ENCODE measurements at regions not wholly inside any gene's neighbourhood (a gene's known extent, or its start where the extent isn't known, plus 50 kb on each side); places are given as distances from the start of the nearest gene placed in this dataset.

DNA sequence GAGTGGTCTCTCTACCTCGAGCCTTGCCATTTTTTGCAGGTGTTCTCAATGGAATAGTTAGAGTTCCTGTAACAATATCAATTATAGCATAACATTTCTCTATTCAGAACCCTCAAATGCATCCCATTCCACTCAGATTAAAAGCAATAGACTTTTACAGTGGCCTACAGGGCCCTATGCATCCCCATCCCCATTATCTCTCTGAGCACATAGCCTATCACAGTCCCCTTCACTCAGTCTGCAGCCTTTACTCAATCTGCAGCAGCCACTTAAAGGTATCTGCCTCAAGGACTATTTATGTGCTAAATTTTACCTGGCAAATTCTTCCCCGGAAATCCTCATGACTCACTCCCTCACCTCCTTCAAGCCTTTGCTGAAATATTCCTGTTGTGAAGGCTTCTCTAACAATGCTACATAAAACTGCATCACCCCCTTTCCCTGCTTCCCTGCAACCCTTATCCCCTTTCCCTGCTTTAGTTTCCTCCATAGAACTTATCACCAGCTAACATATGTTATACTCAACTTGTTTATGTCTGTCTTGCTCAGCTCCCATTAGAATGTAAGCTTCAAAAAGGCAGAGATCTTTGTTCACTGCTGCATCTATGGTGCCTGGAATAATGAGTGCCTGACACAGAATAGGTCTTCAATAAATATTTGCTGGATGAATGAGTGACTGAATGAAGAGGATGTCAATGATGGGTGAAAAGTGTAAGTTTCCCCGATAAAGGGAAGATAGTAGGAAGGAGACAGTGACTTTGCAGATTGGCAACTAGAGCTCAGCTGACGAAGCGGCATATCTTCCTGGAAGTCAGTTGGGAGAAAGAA is 54.1 kb upstream of the ZNF366 start:
- TF ChIP-seq, protein P1, sequence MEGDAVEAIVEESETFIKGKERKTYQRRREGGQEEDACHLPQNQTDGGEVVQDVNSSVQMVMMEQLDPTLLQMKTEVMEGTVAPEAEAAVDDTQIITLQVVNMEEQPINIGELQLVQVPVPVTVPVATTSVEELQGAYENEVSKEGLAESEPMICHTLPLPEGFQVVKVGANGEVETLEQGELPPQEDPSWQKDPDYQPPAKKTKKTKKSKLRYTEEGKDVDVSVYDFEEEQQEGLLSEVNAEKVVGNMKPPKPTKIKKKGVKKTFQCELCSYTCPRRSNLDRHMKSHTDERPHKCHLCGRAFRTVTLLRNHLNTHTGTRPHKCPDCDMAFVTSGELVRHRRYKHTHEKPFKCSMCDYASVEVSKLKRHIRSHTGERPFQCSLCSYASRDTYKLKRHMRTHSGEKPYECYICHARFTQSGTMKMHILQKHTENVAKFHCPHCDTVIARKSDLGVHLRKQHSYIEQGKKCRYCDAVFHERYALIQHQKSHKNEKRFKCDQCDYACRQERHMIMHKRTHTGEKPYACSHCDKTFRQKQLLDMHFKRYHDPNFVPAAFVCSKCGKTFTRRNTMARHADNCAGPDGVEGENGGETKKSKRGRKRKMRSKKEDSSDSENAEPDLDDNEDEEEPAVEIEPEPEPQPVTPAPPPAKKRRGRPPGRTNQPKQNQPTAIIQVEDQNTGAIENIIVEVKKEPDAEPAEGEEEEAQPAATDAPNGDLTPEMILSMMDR (IDR thresholded peaks at IDR 0.05): no peak
- no peak for TF ChIP-seq POLR2A (IDR thresholded peaks at IDR 0.05)

All from thyroid gland (tissue), 4 donors.